ENCODE measurements at regions not wholly inside any gene's neighbourhood (a gene's known extent, or its start where the extent isn't known, plus 50 kb on each side); places are given as distances from the start of the nearest gene placed in this dataset.

DNA sequence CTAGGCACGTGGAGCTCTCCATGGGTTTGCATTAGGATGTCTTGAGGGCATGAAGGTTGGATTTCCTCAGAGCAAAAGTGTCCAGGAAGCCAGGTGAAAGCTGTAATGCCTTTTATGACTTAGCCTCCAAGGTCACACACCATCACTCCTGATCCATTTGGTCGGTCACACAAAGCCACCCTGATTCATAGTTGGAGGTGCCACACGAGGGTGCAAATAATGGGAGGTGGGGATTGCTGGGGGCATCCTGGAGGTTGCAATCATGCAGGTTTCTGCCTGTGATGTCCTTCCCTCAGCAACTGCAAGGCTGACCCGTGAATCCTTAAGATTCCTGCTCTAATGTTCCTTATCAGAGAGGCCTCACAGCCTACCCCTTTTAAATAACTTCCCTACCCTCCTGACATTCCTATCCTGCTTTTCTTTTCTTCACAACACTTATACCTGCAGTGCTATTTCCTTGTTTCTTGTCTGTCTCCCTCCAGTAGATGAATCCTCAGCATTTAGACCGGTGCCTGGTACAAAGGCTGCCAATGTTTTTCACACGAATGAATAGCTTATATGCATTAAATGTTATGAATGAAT, 97.1 kb downstream of the LIPG start:
- TF ChIP-seq, protein P1, sequence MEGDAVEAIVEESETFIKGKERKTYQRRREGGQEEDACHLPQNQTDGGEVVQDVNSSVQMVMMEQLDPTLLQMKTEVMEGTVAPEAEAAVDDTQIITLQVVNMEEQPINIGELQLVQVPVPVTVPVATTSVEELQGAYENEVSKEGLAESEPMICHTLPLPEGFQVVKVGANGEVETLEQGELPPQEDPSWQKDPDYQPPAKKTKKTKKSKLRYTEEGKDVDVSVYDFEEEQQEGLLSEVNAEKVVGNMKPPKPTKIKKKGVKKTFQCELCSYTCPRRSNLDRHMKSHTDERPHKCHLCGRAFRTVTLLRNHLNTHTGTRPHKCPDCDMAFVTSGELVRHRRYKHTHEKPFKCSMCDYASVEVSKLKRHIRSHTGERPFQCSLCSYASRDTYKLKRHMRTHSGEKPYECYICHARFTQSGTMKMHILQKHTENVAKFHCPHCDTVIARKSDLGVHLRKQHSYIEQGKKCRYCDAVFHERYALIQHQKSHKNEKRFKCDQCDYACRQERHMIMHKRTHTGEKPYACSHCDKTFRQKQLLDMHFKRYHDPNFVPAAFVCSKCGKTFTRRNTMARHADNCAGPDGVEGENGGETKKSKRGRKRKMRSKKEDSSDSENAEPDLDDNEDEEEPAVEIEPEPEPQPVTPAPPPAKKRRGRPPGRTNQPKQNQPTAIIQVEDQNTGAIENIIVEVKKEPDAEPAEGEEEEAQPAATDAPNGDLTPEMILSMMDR (IDR thresholded peaks at IDR 0.05): no peak
- no peak for TF ChIP-seq POLR2A (IDR thresholded peaks at IDR 0.05)
- H3K36me3 ChIP-seq: no peaks in the 10 kb centered on the region
- 69% methylated on average over 3 of the region's 6 CpGs for WGBS (ENCODE audit: insufficient coverage, low coverage, low lambda C conversion rate, missing lambda C conversion rate)
- ATAC-seq: no peak
- H3K4me1 ChIP-seq: no peaks in the 10 kb centered on the region
- no peak for DNase-seq
- H3K27me3 ChIP-seq: no peaks in the 10 kb centered on the region
- H3K4me3 ChIP-seq: no peak overlapping the region
- H3K27ac ChIP-seq: no peak overlapping the region
- H3K9me3 ChIP-seq: no peaks in the 10 kb centered on the region
- intact Hi-C loops (cut with DNase I): no loop called here

GRCh38 chr18:49656073-49656692, 94.3 kb downstream of the LIPG start:
- 84% methylated on average over 6 of the region's 10 CpGs for WGBS (ENCODE audit: insufficient coverage, low coverage, low lambda C conversion rate, missing lambda C conversion rate)
- Histone ChIP-seq H3K27ac (no peak overlapping the region), H3K9me3 (no peaks in the 10 kb centered on the region), H3K4me3 (no peak overlapping the region), H3K27me3 (no peaks in the 10 kb centered on the region), H3K4me1 (peaks cover 0 to 15% (median 0%) of the 10 kb centered on the region in 4 donors), H3K36me3 (no peaks in the 10 kb centered on the region)
- intact Hi-C loops (cut with DNase I): no loop called here
- TF ChIP-seq, protein P1 (IDR thresholded peaks at IDR 0.05): no peak
- no peak for TF ChIP-seq POLR2A (IDR thresholded peaks at IDR 0.05)
- ATAC-seq: no peak
- DNase-seq: no peak

GRCh38 chr18:49655266-49656072, 93.6 kb downstream of the LIPG start:
- no peak overlapping the region for H3K4me3 ChIP-seq
- no peak for TF ChIP-seq POLR2A (IDR thresholded peaks at IDR 0.05)
- TF ChIP-seq, protein P1 (IDR thresholded peaks at IDR 0.05): no peak
- H3K4me1 ChIP-seq: peaks cover 0 to 15% (median 0%) of the 10 kb centered on the region in 4 donors
- DNase-seq (no peak), ATAC-seq (no peak)
- H3K27me3 ChIP-seq: no peaks in the 10 kb centered on the region
- WGBS (ENCODE audit: insufficient coverage, low coverage, low lambda C conversion rate, missing lambda C conversion rate): 94% methylated on average over 12 of the region's 13 CpGs
- H3K9me3 ChIP-seq: no peaks in the 10 kb centered on the region
- H3K36me3 ChIP-seq: no peaks in the 10 kb centered on the region
- no peak overlapping the region for H3K27ac ChIP-seq
- intact Hi-C loops (cut with DNase I): no loop called here

- TF ChIP-seq POLR2A (IDR thresholded peaks at IDR 0.05): no peak
- TF ChIP-seq, protein P1 (IDR thresholded peaks at IDR 0.05): no peak
- intact Hi-C loops (cut with DNase I): no loop called here
These were observed 92.5 kb downstream of the LIPG start for GRCh38 chr18:49654347-49654746.

More at GRCh38 chr18:49654347-49654746, 92.5 kb downstream of the LIPG start:
- Histone ChIP-seq H3K9me3 (no peaks in the 10 kb centered on the region), H3K27ac (no peak overlapping the region), H3K27me3 (no peaks in the 10 kb centered on the region), H3K4me1 (peaks cover 0 to 20% (median 0%) of the 10 kb centered on the region in 4 donors), H3K4me3 (no peak overlapping the region), H3K36me3 (no peaks in the 10 kb centered on the region)
- 83% methylated on average over 2 of the region's 2 CpGs for WGBS (ENCODE audit: insufficient coverage, low coverage, low lambda C conversion rate, missing lambda C conversion rate)
- ATAC-seq (no peak), DNase-seq (no peak)
